LoVo (cell line): ENCODE measurements at regions not wholly inside any gene's neighbourhood (a gene's known extent, or its start where the extent isn't known, plus 50 kb on each side); places are given as distances from the start of the nearest gene placed in this dataset.

ENCODE experiments used
- DNase-seq: peaks from one replicate; pipeline ENCODE4 v3.0.0-alpha.2; 2016; ENCODE audit warnings: low spot score

DNA sequence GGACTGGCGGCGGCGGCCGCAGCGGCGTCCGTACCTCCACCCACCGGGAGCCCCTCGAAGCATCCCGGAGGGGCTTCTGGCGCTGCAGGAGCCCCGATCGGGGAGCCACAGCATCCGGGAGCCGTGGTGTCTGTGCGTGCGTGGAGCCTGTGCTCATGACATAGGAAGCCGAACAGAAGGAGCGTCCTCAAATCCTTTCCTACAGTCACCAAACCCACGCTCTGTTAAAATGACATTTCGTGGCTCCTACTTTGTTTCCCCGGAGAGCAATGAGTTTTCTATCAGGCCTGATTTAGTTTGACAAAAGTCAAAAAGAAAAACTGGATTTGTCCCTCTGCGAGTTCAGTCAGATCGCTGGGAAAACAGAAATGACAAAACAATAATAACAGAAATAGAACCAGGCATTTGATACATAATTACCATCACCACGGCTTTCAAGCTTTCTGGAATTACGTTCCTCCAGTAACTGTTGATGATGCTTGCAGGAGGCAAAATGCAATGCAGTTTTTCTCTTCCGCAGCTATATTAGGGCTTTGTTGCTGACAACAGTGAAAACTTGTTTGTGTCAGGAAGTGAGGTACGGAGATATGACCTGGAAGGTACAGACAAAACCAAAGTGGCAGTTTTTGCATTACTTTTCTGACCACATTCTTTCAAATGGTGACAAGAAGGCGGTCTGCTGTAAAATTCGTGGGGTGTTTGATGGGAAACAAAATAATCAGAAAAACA lies 219.3 kb upstream of the MKLN1 start:
- no peak for DNase-seq

DNA sequence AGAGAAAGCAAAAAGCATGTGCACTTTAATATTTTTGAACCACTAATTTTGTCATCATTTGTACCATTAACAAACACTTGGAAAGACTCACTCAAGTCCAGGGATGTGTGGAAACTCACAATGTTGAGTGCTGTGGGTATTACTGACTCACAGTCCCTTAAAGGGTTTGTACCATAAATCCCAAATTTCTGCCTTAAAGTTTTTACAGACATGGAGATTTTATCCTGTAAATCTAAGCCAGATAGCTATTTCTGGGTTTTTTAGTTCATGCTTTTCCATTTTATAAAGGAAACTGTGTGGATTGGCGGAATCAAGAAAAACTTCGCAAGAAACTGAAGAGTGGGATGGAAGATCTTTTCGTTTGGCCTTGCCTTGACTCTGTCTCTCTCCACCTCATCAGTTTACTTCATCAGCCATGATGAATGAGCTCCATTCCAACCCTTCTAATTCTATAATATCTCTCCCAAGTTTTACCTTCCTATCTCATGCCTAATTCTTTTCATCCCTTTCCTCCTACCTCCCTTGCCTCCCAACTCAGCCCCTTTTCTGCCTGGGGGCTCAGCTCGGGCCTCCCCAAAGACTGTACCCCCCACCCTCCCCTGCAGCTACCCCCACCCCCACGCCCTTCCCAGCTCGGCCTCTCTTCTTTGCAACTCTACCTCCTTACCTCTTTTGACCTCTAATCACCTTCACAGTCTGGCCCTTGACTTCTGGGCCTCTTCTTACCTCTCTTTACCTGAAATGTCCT lies 218.5 kb upstream of the MKLN1 start:
- DNase-seq: no peak

DNA sequence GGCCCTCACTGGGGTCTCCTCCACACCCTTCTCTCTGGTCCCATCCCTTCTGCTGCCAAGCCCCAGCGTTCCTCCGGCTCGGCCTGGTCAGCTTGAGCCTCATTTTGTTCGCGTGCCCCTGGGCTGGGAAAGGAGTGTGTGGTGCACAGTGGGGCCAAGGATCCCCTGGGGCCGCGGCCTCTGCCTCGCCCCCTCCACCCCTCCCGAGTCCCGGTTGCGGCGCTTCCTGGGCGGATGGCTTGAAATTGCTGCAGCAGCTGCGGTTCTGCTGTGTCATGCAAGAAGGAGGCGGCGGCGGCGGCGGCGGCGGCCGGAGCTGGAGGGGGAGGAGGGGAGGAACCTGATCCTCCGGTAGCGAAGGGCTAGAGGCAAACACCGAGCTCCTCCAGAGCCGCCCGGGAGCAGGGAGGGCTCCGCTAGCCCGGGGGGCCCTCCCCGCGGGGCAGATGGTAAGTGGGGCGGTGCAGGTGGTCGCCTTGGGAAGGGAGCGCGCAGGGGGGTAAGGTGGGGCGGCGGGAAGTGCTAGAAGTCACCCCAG lies 217.8 kb upstream of the MKLN1 start:
- peak; percentile 73 for DNase-seq

DNA sequence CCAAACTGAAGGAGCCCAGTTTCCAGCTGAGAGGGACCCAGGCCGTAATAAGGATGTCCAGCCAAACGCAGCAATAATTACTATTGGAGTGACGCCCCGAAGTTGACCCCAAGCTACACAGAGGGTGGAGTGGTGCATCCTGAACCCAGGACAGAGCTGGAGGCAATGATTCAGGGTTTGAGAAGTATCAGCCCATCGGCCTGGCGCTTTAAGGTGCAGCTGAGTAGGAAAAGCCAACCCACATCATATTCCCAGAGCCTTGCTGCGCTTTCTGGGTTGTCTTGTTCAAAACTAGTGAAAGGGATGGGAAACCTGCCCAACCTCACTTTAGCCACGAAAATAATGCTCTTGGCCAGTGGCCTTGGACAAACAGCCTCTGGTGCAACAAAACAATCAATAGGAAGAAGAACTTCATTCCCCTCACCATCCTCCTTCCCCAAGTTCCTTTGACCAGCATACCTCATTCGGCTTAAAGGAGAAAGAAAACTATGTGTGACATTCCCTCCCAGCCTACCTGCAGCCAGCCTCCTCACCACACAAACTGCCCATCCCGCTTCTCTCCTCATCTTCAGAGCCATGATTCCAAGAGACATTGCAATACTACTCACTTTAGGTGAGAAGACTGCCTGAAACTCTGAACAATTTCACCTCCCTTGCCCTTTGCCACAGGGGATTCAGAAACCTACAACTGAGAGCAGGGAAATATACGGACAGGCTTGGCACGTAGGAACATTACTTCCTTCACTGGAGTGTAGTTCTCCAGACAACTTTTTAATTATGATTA lies 217.2 kb upstream of the MKLN1 start:
- no peak for DNase-seq

DNA sequence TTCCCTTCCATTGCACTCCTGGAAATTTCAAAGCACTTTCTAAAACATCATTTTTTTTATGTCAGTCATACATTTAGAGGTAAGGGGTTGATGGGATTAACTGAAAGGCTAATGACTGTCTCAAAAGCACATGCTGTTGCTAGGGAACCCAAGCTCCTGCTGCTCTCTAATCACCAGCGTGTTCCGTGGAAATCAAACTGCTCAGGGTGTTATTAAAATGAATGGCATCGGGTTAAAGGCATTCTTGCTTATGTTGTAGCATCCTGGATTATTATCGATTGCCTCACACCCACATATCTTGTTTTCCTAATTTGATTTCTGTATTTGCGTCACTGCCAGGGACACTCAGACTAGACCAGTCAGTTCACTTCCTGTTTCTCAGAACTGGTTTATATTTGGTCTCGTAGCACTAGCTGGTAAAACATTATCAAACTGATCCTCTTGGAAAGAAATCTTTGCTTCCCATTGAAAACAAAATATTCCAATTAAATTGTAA lies 216.5 kb upstream of the MKLN1 start:
- no peak for DNase-seq

DNA sequence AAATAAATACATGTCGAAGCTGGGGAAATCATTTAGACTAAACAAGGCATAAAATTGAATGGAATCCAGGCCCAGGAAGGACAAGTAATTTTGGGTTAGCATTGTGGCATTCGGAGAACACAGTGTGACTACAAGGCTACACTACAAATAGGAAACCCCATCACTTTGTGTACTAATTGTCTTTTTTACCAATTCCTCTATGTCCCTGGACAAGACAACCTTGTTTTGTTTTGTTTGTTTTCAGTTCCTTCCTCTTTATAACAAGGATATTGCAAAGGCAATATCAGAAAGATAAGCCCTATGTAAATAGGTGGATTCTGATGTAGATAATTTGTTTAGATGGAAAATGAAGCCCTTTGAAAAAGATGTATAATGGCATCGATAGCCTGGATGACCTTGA lies 215.9 kb upstream of the MKLN1 start:
- DNase-seq: no peak

DNA sequence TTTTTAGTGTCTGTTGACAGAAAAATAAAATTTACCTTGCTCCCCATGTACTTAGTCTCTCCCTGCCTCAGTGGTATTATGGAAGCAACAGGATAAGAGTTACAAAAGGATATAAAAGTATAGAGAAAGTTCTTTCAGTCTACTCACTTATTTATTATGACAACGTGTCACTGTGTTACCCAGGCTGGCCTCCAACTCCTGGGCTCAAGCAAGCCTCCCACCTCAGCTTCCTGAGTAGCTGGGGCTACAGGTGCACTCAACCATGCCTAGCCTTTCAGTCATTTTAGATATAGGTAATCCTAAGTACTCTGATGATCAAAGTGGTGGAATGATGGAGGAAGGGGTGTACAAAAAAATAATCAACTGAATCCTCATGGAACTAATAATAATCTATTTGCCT lies 215.2 kb upstream of the MKLN1 start:
- no peak for DNase-seq

DNA sequence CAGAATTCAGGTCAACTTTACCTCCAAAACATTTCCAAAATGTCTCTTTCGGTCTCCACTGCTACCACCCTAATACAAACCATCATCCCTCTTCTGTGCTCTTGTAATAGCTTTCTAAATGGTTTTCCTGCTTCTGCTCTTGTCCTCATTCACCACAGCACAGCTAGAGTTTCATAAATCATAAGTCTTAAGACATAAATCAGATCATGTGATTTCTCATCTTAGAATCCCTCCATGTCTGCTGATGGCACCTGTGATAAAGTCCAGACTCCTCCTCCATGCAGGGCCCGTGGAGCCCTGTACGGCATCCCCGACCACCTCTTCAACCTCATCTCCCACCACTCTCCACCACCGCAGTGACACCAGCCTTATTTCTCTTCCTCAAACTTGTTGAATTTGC lies 212.3 kb upstream of the MKLN1 start:
- no peak for DNase-seq

DNA sequence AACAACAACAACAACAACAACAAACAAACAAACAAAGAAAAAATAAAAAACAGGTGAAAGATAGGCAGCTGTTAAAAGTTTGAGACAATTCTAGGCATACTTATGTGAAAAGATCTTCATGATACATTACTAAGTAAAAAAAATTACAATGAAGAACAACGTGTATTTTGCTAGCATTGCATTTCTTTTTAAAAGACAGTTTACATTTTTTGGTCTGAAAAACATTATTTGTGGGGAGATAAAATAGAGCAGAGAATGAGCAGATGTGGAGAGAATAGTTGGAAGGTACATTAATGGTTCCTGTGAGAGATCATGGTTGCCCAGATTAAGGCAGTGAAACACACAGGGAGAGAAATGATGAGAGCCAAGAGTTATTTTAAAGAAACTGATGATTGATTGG lies 210.2 kb upstream of the MKLN1 start:
- DNase-seq: no peak

DNA sequence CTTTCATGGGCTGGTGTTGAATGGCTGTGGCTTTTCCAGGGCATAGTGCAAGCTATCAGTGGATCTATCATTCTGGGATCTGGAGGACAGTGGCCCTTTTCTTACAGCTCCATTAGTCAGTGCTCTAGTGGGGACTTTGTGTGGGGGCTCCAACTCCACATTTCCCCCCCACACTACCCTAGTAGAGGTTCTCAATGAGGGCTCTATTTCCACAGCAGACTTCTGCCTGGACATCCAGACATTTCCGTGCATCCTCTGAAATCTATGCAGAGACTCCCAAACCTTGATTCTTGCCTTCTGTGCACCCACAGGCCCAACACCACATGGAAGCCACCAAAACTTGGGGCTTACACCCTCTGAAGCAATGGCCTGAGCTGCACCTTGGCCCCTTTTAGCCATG lies 208.3 kb upstream of the MKLN1 start:
- DNase-seq: no peak

DNA sequence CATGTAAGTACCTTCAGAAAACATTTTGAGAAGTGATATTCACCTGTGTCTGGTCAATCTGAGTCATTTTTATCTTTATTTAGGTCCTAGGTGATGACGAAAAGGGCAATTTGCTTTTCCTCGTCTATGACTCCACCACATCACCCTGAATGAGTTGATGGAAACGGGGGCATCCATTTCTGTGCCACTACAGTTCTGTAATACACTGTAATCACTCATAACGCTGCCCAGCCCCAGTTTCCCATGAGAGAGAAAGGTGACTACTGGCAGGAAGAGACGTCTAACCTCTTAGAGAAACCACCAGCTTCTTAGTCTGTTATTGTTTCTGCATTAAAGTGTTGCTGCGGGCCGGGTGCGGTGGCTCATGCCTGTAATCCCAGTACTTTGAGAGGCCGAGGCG lies 205.3 kb upstream of the MKLN1 start:
- DNase-seq: no peak

DNA sequence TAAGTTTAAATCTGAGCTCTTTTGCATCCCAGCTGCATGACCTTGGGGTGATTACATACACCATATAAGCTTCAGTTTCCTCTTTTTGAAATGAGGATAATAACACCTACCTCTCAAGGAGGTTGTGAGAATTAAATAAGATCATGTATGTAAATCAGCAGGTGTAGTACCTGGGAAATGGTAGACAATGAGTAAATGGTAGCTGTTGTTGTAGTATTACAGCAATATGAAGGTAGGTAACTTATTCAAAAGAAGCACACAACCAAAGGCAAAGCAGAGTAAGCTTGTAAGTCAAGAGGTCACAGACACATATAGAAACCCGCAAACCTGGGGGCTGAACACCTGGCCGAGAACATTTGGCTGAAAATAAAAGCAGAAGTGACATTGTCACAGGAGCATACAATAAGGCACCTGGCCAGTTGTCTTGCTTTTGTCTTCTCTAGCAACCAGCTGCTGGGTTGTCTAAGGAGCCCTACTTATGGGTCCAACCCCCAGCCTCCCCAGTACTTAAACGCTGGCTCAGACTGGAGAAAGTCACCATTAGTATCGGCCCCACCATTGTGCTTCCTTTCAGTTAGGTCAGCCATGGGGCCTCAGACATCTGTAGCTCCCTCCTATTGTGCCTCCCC lies 203.6 kb upstream of the MKLN1 start:
- no peak for DNase-seq

DNA sequence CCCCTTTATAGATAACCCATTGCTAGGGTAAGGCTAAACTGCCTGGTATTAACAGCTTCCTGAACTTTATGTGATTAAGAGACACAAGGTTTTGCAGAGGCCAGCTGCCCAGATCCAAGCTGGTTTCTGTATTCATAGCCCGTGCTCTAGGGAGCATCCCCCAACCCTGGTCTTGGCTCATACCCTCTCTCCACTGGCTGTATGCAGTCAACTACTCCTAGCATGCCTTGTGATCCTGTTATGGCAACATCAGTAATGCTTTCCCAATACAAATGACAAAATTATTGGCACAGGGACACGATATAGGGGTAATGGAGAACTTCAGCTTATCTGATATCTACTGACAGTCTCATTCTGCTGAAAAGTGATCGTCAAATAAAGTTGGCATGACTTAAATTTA lies 202.8 kb upstream of the MKLN1 start:
- DNase-seq: no peak

DNA sequence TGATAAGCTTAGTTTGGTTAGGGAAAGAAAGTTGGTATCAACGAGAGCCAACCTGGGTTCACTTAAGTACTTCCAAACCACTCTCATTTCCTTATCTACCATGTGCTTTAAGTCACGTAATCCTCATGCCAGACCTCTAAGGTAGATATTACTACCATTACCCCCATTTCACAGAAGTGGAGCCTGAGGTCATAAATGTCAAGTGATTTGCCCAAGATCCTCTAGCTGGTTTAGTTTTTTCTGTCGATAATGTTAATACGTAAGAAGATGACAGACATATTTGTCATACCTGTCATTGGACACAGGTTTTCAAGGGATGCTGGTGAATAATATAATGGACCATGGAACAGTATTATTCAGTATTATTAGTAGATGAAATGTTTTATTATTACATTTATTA lies 197.4 kb upstream of the MKLN1 start:
- DNase-seq: no peak

DNA sequence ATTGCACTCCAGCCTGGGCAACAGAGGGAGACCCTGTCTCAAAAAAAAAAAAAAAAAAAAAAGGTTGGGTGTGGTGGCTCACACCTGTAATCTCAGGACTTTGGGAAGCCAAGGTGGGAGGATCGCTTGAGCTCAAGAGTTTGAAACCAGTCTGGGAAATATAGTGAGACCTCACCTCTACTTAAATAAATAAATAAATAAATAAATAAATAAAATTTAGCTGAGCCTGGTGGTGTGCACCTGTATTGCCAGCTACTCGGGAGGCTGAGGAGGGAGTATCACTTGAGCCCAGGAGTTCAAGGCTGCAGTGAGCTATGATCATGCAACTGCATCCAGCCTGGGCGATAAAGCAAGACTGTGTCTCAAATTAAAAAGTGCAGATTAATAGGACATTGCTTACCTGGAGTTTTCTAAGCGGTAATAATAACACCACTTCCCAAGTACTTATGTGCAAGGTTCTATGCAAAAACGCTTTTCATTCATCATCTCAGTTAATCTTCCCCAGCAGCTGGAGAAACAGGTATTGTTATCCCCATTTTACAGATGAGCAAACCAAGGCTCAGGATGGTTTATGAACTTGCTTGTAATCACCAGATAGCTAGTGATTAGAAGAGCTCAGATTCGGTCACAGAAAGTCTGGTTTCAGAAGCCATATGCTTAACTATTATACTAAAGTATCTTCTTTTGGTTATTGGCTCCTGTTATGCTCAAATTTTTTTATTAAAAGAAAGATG lies 196.5 kb upstream of the MKLN1 start:
- DNase-seq: no peak

DNA sequence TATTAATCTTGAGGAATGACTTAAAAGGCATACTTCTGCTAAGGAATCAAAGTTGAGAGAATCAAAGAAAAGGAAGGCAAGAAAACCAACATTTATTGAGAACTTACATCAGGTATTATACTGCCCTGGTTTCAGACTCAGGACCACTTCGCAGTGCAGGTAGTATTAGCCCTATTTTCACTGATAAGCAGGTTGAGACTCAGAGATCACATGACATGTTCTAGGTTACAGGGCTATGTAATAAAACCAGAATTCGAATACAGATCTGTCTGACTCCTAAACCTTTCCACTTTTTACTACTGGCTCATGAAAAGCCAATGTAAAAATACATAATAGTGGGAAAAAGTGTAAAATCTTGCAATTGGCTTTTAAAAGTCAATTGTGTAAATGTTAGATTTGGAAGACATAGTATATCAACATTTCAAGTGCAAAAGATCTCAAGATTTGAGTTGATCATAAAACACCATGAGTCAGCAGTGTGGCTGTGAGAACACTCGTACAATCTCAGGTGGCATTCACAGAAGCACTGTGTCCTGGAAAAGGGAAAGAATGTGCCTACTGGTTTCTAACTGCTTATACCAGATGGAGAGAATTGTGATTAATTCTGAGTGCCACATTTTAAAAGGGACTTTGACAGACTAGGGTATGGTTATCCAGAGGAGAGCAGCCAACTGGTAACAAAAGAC lies 195.8 kb upstream of the MKLN1 start:
- no peak for DNase-seq

DNA sequence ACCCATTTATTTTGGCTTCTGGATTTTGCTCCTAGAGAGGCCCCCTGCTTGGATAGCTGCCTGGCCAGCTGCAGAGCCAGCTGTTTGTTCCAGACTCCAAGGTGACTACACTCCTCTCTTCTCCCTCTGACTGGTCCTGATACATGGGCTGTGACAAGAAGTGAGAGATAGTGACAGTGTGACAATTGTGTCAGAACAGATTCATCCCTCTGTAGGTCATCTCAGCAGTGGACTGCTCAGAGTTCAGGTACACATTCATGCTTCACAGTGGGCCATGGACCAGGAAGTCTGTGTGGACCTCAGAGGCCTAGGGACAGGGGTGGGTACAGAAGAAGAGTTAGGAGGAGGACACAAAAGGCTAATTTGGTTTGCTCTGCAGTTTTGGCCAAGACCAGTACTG lies 188.2 kb upstream of the MKLN1 start:
- DNase-seq: no peak

DNA sequence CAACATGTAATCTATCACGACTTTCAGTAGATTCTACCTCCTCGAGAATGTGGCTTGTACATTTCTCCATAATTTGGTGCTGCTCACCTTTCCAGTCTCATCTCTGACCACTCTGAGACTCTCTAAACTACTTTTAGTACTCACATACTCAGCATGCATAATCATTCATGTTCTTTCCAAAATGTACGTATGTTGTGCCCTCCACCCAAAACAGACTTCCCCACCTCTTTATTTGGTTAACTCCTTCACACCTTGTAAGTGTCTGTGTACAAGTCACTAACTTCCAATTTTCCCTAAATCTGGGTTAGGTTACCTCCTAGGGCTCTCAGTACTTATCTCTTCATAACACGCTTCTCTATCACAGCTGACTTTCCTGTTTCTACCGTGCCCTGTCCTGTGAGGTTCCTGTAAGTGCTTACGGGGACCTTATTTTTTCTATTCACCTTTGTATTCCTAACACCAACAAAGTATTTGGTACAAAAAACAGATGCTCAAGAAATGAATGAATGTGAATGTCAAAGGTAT lies 186.2 kb upstream of the MKLN1 start:
- DNase-seq: no peak

DNA sequence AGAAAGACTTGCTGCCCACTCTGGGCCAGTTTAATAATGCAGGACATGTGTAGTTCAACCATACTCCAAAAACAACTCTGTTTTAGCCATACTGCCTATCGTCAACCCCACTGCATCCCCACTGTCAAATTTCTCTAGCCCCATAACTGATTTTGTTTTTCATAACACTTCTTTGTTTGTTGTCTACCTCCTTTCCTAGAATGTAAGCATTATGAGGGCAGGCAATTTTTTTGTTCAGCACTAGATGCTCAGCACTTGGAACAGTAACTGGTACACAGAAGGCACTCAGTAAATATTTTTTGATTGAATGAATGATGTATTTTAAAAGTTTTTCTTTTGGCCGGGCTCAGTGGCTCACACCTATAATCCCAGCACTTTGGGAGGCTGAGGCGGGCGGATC lies 183.8 kb upstream of the MKLN1 start:
- no peak for DNase-seq

DNA sequence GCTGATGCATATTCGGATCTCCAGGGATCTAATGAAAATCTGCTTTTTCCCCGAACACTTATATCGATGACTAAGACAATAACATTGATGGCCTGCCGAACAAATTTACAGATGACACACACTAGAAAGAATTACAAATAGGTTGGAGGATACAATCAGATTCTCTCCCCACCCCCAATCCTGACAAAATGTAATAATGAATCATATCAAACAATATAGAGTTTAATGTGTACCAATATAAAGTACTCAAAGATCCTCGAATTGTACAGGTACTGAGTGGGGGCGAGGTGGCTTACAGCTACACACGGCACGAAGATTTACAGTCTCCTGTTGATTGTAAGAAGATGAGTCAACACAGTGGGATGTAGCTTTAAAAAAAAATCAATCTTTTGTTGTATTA lies 182.7 kb upstream of the MKLN1 start:
- no peak for DNase-seq

DNA sequence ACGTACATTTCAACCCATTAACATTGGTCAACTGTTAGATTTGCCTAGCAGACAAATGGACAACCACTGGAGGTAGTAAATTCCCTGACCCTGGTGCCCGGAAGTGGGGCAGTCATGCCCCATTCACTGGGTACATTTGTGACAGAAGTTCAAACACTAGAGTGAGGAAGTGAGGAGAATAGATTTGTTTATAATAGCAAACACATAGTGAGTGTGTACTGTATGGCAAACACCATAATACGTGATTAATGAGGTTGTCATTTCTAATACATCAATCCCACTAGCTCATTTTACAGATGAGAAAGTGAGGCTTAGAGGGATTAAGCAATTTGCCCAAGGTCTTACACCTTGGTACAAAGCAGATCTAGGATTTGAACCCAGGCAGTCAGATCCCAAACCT lies 181.9 kb upstream of the MKLN1 start:
- DNase-seq: no peak
